HG02588 (cell line): ENCODE measurements at regions not wholly inside any gene's neighbourhood (a gene's known extent, or its start where the extent isn't known, plus 50 kb on each side); places are given as distances from the start of the nearest gene placed in this dataset.

ENCODE experiments used
- ATAC-seq: cut with Tn5 transposase; IDR thresholded peaks from one replicate; pipeline ENCODE4 v1.9.1; 2021; ENCODE audit warnings: mild to moderate bottlenecking, moderate library complexity; ENCODE audit not compliant: unreplicated experiment

DNA sequence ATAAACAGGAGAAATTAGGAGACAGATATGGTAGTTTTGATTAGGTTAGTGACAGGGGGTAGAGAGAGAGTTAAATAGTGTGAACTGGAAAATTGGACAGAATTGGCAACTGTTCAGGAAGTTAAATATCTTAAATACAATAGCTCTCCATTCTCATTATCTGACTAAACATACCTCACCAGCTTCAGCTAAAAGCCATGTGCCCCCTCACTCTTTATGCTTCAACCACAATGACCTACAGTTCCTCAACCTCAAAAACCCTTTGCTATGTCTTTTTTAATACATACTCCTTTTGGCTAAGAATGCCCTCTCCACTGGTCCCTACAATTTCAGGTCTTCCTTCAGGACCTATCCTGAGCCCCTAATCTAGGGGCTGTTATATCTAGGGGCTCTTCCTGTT lies 740.2 kb upstream of the ZEB2 start:
- no peak for ATAC-seq

GRCh38 chr2:145258903-145259579 lies 739.1 kb upstream of the ZEB2 start:
- no peak for ATAC-seq

GRCh38 chr2:145257931-145258330 lies 738.0 kb upstream of the ZEB2 start:
- no peak for ATAC-seq

GRCh38 chr2:145256551-145256950 lies 736.6 kb upstream of the ZEB2 start:
- ATAC-seq: no peak

DNA sequence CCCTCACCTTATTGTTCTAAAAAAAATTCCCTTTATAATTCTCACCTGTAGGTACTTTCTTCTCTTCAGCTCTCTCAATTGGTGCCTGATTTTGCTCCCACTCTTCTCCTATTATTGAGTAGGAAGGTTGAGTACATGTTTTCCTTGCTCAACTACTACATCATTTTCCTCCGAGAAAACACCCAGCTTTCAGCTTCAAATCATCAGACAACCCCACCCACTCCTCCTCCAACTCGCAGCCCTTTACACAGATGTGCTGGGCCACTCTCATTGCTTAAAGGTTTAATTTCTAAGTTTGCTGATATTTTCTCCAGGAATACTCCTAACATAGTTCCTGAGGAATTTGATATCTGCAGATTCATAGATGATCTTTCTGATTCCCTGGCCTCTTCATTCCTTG lies 734.4 kb upstream of the ZEB2 start:
- ATAC-seq: no peak

GRCh38 chr2:145253492-145253891 lies 733.6 kb upstream of the ZEB2 start:
- no peak for ATAC-seq

GRCh38 chr2:145245268-145245870 lies 725.5 kb upstream of the ZEB2 start:
- no peak for ATAC-seq

GRCh38 chr2:145235312-145235711 lies 715.4 kb upstream of the ZEB2 start:
- no peak for ATAC-seq

- ATAC-seq: no peak
These were observed 710.6 kb upstream of the ZEB2 start for GRCh38 chr2:145230546-145230945.

DNA sequence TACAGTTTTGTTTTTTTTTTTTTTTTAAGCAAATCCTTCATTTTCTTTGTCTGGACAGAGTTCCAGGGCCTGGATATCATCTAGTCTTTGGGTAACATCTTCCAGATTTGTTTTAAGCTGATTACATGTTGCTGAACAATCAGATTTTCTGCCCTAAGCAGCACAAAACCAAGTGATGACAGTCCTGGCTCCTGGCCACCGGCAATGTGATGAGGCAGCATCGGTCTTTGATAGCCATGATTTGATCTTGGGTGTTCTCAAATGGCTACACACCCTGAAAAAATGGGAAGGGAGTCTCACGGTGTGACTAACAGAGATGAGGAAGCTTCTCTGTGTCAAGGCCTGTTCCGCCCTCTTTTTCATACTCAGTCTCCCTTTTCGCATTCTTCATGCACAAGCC lies 708.6 kb upstream of the ZEB2 start:
- no peak for ATAC-seq

- ATAC-seq: no peak
These were observed 707.0 kb upstream of the ZEB2 start for GRCh38 chr2:145226901-145227300.

DNA sequence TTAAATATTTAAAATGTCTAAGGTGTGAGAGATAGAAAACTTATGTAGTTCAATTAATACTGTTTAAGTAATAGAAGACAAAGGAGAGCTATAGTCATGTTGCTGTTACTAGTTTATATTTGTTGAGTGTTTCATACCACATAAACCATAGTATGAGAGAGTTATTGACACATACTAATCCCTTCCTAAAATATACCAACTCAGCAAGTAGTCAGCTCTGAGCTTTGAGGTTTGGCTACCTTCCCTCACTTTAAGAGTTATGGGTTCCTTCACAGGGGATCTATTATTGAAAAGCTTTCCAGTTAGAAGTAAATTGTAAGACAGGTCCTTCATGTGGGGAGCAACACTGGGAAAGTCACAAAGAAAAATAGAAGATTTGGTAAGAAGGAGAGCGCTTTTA lies 701.6 kb upstream of the ZEB2 start:
- no peak for ATAC-seq

DNA sequence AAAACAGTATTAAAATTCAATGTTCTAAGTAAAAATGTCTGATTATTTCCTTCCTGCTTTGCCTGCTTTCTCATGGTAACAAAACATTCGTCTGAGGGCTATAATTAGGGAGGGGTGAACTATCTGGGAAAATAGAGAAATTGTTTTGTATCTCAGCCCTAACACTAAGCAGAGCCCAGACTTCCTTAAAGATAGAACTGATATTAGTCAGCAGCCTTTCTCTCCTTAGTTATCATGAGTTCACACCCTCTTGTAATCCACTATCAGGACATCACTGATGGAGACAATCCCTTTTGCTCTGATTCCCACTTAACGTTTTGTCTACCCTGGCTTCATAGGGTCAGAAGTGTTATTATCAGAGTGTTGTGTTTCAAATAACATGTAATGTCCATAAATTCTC lies 701.1 kb upstream of the ZEB2 start:
- ATAC-seq: no peak

- ATAC-seq: no peak
These were observed 700.6 kb upstream of the ZEB2 start for GRCh38 chr2:145220496-145220895.

- no peak for ATAC-seq
These were observed 688.0 kb upstream of the ZEB2 start for GRCh38 chr2:145207884-145208283.

DNA sequence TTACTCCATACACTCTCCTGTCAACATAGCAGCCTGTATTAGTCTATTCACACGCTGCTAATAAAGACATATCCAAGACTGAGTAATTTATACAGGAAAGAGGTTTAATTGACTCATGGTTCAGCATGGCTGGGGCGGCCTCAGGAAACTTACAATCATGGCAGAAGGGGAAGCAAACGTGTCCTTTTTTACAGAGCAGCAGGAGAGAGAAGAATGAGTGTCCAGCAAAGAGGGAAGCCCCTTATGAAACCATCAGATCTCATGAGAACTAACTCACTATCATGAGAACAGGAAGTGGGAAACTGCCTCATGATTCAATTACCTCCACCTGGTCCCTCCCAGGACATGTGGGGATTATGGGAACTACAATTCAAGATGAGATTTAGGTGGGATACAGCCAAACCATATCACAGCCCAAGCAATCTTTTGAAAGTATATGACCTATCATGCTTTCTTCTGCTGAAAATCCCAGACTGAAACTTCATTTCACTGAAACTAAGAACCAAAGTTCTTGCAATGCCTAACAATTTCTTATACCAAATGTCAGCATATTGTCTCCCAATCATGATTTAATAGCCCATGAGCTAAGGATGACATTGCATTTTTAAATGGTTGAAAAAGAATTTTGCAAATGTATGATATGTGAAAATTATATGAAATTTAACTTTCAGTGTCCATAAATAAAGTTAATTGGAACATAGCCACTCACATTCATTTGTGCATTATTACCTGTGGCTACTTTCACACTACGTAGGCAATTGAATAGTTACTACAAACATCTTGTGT lies 686.8 kb upstream of the ZEB2 start:
- ATAC-seq: no peak

DNA sequence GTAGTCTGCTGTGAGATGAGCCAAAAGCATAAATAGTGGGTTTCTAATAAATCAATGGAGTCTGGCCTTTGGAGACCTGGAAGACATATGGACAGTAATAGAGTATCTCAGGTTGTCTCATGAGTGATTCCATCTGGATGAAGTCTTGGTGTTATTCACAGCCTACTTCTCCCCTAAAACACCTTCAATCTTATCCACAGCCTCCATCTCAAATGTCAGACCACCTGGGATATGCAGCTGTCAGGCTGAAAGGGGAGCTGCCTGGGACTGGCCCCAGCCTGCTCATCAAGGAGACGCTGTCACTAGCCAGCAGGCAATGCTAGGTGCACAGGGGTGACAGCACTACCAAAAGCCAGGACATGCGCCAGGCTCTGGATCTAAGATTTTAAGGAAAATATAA lies 684.0 kb upstream of the ZEB2 start:
- no peak for ATAC-seq

DNA sequence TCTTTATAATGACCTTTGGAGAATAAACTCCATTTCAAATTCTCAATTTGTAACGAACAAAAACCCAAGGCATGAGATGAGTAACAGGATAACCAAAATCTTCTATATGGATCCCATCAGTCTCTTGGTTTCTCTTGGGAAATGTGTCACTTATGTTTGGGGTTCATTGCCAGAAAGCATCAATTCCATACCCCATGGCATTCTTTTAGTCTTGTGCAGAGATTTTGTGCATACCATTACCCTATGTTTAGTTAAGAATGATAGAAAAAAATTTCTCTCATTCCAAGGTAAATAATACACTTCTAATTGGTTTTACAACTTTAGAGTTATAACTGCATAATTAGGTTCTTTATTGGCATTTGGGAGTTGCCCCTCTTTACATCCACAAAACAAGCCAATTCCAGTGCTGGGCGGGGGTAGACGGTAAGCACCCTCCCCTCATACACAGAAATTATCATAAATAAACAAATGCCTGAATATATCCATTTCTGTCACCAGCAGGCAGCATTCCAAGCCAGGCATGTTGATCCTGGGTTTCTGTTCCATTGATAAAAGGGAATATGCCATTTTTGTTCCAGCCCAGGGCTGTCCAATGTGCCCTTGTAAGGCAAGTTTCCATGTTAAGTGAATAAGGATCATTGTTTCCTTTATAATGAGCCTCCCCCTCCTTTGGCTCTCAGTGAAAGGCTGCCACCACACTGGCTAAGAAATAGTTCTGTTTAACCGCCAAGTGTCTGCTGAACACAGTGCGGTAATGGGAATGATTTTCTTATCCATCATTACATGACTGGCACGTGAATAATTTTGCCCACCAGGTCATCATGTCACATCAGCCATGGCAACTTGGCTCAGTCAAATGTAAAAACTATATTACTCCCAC lies 680.1 kb upstream of the ZEB2 start:
- ATAC-seq: no peak

GRCh38 chr2:145199042-145199441 lies 679.1 kb upstream of the ZEB2 start:
- ATAC-seq: no peak

- ATAC-seq: no peak
These were observed 678.6 kb upstream of the ZEB2 start for GRCh38 chr2:145198555-145198954.

GRCh38 chr2:145197944-145198343 lies 678.0 kb upstream of the ZEB2 start:
- ATAC-seq: no peak
